Mesothelial cell of epicardium (in vitro differentiated cells): ENCODE measurements at regions not wholly inside any gene's neighbourhood (a gene's known extent, or its start where the extent isn't known, plus 50 kb on each side); places are given as distances from the start of the nearest gene placed in this dataset.

Source experiments
- DNase-seq, 2 experiments: peaks; one replicate each; pipeline ENCODE4 v3.0.0; 2021; ENCODE audit warnings: low spot score in 2 of 2; ENCODE audit not compliant: unreplicated experiment in 2 of 2
- H3K27ac Mint-ChIP-seq: 2 replicates; pipeline ENCODE4 v1.8.0; 2021; ENCODE audit warnings: mixed read lengths
- H3K27me3 Mint-ChIP-seq: 2 replicates; pipeline ENCODE4 v1.8.0; 2021; ENCODE audit warnings: low read depth, mixed read lengths
- H3K36me3 Mint-ChIP-seq: 2 replicates; pipeline ENCODE4 v1.8.0; 2021; ENCODE audit warnings: mixed read lengths
- H3K4me1 Mint-ChIP-seq: 2 replicates; pipeline ENCODE4 v1.8.0; 2021; ENCODE audit warnings: mixed read lengths
- H3K4me3 Mint-ChIP-seq: 2 replicates; pipeline ENCODE4 v1.8.0; 2021; ENCODE audit warnings: mild to moderate bottlenecking, moderate library complexity, mixed read lengths
- H3K9me3 Mint-ChIP-seq: 2 replicates; pipeline ENCODE4 v1.8.0; 2021; ENCODE audit warnings: mixed read lengths
- TF ChIP-seq, protein P1 (sequence below): fragments of 200-600 bp; sonication (generic); IDR thresholded peaks from one replicate; pipeline ENCODE4 v1.5.0; 2021; ENCODE audit warnings: antibody characterized with exemption; ENCODE audit not compliant: unreplicated experiment

DNA sequence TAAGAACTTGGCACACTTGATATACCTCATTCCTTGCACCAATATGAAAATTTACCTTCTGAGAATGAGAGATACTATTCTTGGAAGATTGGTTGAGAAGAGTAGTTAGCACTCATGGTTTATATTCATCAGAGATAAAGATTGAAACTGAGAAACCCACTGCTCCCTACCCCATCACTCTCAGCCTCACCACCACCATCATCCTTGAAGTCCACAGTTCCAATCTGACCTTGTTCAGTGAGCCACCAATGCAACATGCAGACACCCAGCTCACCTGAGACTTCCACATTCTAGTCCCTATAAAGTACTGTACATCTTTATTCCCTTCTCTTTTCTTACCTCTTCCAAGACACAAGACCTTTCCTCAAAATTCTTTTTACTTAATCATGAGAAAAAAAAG, 869.0 kb downstream of the TRIB2 start:
- H3K4me3 Mint-ChIP-seq: no peak overlapping the region
- no peaks in the 10 kb centered on the region for H3K27me3 Mint-ChIP-seq

GRCh38 chr2:13596233-13596632, 879.5 kb downstream of the TRIB2 start:
- H3K27me3 Mint-ChIP-seq: no peaks in the 10 kb centered on the region
- no peak overlapping the region for H3K27ac Mint-ChIP-seq
- H3K36me3 Mint-ChIP-seq: no peaks in the 10 kb centered on the region
- TF ChIP-seq, protein P1, sequence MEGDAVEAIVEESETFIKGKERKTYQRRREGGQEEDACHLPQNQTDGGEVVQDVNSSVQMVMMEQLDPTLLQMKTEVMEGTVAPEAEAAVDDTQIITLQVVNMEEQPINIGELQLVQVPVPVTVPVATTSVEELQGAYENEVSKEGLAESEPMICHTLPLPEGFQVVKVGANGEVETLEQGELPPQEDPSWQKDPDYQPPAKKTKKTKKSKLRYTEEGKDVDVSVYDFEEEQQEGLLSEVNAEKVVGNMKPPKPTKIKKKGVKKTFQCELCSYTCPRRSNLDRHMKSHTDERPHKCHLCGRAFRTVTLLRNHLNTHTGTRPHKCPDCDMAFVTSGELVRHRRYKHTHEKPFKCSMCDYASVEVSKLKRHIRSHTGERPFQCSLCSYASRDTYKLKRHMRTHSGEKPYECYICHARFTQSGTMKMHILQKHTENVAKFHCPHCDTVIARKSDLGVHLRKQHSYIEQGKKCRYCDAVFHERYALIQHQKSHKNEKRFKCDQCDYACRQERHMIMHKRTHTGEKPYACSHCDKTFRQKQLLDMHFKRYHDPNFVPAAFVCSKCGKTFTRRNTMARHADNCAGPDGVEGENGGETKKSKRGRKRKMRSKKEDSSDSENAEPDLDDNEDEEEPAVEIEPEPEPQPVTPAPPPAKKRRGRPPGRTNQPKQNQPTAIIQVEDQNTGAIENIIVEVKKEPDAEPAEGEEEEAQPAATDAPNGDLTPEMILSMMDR: no peak
- H3K4me3 Mint-ChIP-seq: no peak overlapping the region
- H3K9me3 Mint-ChIP-seq: no peaks in the 10 kb centered on the region
- DNase-seq: no peak
- H3K4me1 Mint-ChIP-seq: no peaks in the 10 kb centered on the region

More for the DNA sequence above, 869.0 kb downstream of the TRIB2 start:
- Mint-ChIP-seq H3K4me1 (no peaks in the 10 kb centered on the region), H3K27ac (no peak overlapping the region), H3K9me3 (no peaks in the 10 kb centered on the region), H3K36me3 (no peaks in the 10 kb centered on the region)
- TF ChIP-seq, protein P1: no peak
- no peak for DNase-seq

DNA sequence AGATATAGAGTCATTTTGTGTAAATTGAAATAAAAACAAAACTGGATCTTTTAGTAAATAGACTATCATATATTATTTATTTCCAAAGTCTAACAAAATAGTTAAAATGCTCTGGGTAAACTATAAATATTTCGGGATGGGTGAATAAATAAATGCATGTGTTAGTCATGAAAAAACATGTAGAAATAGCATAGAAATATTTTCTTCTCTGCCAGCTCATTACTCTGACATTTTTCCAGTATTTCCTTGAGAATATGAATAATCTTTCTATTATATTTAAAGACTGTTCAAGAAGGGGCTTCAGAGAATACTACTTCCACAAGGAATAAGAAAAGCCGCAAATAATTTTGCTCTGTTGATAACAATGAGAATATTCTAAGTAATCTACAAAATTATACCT, 880.4 kb downstream of the TRIB2 start:
- no peak overlapping the region for H3K27ac Mint-ChIP-seq
- no peaks in the 10 kb centered on the region for H3K9me3 Mint-ChIP-seq
- TF ChIP-seq, protein P1: no peak
- H3K27me3 Mint-ChIP-seq: no peaks in the 10 kb centered on the region
- H3K4me1 Mint-ChIP-seq: no peaks in the 10 kb centered on the region
- H3K4me3 Mint-ChIP-seq: no peak overlapping the region
- no peak for DNase-seq
- H3K36me3 Mint-ChIP-seq: no peaks in the 10 kb centered on the region

- Mint-ChIP-seq H3K36me3 (no peaks in the 10 kb centered on the region), H3K27ac (no peak overlapping the region), H3K4me1 (no peaks in the 10 kb centered on the region), H3K27me3 (no peaks in the 10 kb centered on the region), H3K4me3 (no peak overlapping the region), H3K9me3 (no peaks in the 10 kb centered on the region)
- TF ChIP-seq, protein P1: no peak
- no peak for DNase-seq
Measured at GRCh38 chr2:13601506-13601905, 884.8 kb downstream of the TRIB2 start.

DNA sequence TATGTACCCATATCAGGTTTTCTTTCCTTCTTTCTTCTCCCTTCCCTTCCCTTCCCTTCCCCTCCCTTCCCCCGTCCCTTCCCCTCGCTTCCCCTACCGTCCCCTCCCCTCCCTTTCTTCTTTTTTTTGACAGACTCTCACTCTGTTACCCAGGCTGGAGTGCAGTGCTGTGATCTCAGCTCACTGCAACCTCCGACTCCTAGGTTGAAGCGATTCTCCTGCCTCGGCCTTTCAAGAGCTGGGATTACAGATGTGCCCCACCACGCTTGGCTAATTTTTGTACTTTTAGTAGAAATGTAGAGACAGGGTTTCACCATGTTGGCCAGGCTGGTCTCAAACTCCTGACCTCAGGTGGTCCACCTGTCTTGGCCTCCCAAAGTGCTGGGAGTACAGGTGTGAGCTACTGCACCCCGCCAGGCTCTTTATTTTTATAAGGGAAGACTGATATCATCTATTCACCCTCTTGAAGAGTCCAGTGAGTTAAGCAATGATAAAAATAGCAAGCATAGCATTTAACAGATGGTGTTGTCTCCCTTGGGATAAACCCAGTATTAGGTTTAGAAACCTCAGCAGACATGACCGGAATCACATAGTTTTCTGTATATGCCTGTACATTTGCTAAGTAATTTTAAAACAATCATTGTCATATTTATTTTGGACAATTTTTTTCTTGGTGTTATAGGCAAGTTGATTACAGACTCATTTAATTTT, 888.4 kb downstream of the TRIB2 start:
- H3K4me1 Mint-ChIP-seq: no peaks in the 10 kb centered on the region
- TF ChIP-seq, protein P1: no peak
- H3K27me3 Mint-ChIP-seq: no peaks in the 10 kb centered on the region
- peaks cover 3% of the 10 kb centered on the region for H3K9me3 Mint-ChIP-seq
- no peak overlapping the region for H3K4me3 Mint-ChIP-seq
- H3K36me3 Mint-ChIP-seq: no peaks in the 10 kb centered on the region
- DNase-seq: no peak
- H3K27ac Mint-ChIP-seq: no peak overlapping the region

DNA sequence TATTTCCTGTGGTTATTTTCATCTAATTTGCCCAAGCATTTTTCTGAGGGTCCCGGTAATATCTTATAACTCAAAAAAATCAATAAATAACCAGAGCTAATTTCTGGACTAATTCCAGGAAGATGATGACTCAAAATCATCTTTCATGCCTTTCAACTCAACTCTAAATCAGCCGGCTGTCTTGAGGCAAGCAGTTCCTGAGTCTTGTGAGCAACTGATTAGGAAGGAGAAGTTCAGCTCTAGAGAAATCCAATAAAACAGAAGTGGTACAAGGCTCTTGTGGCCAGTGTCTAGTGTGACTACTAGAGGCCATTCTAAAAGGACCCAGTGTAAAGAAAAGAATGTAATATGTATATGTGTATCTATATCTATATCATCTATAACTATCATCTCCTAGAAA, 890.4 kb downstream of the TRIB2 start:
- Mint-ChIP-seq H3K36me3 (no peaks in the 10 kb centered on the region), H3K27ac (no peak overlapping the region), H3K4me1 (no peaks in the 10 kb centered on the region), H3K9me3 (peaks cover 3% of the 10 kb centered on the region), H3K4me3 (no peak overlapping the region), H3K27me3 (no peaks in the 10 kb centered on the region)
- no peak for DNase-seq
- TF ChIP-seq, protein P1: no peak
